ENCODE measurements at regions not wholly inside any gene's neighbourhood (a gene's known extent, or its start where the extent isn't known, plus 50 kb on each side); places are given as distances from the start of the nearest gene placed in this dataset.

DNA sequence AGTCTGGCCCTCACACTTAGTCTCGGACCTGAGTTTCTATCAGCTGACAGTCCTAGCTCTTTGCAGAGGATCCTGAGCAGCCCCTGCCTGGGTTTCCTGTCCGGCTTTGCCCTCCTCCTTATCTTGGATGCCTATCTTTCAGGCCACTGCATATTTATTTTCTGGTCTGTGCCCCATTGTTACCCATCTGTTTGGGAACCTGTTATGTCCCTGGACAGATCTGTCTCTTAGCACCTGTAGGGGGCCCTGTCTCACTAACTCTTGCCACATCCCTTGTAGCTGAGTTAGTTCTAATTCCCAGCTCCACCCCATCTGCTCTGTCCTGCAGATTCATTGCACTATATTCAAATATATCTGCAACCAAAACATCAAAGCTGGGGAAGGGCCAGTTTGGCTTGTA lies 514.9 kb upstream of the LCORL start:
- TF ChIP-seq EP300 (IDR thresholded peaks at IDR 0.05) (no peak), POLR2A (IDR thresholded peaks at IDR 0.05) (no peak), POLR2AphosphoS5 (IDR thresholded peaks at IDR 0.05) (no peak)
- TF ChIP-seq, protein P1, sequence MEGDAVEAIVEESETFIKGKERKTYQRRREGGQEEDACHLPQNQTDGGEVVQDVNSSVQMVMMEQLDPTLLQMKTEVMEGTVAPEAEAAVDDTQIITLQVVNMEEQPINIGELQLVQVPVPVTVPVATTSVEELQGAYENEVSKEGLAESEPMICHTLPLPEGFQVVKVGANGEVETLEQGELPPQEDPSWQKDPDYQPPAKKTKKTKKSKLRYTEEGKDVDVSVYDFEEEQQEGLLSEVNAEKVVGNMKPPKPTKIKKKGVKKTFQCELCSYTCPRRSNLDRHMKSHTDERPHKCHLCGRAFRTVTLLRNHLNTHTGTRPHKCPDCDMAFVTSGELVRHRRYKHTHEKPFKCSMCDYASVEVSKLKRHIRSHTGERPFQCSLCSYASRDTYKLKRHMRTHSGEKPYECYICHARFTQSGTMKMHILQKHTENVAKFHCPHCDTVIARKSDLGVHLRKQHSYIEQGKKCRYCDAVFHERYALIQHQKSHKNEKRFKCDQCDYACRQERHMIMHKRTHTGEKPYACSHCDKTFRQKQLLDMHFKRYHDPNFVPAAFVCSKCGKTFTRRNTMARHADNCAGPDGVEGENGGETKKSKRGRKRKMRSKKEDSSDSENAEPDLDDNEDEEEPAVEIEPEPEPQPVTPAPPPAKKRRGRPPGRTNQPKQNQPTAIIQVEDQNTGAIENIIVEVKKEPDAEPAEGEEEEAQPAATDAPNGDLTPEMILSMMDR (IDR thresholded peaks at IDR 0.05), result no peak
